Omental fat pad (tissue), 3 donors: ENCODE measurements at regions not wholly inside any gene's neighbourhood (a gene's known extent, or its start where the extent isn't known, plus 50 kb on each side); places are given as distances from the start of the nearest gene placed in this dataset.
"Not testable (repeated sequence)": the region's sequence is repeated elsewhere in the genome, so short reads cannot be mapped to it uniquely, and the experiment has no call there.

ENCODE experiments used
- ATAC-seq: fragments of 150-250 bp; one replicate; pipeline ENCODE4 v1.9.1; 2016; ENCODE audit warnings: mild to moderate bottlenecking, moderate library complexity; ENCODE audit not compliant: low FRiP score
- DNase-seq: peaks from one replicate; pipeline ENCODE4 v3.0.0-alpha.2; 2019; ENCODE audit warnings: low spot score
- CTCF ChIP-seq, 3 donors: fragments of 450-650 bp; IDR thresholded peaks; one replicate each; pipeline ENCODE4 v1.5.1; 2016 to 2017; ENCODE audit warnings: antibody characterized with exemption in 3 of 3, mild to moderate bottlenecking in 3 of 3, moderate library complexity in 2 of 3

- ATAC-seq: no peak
- no peak for TF ChIP-seq CTCF (IDR thresholded peaks at IDR 0.05)
- DNase-seq: no peak
These were observed 1181.6 kb upstream of the SORCS1 start for GRCh38 chr10:108346066-108346465.

GRCh38 chr10:108338146-108338545, 1173.6 kb upstream of the SORCS1 start:
- no peak for TF ChIP-seq CTCF (IDR thresholded peaks at IDR 0.05)
- no peak for ATAC-seq

GRCh38 chr10:108336836-108337235, 1172.3 kb upstream of the SORCS1 start:
- TF ChIP-seq CTCF (IDR thresholded peaks at IDR 0.05): no peak
- DNase-seq (no peak), ATAC-seq (no peak)

More at GRCh38 chr10:108338146-108338545, 1173.6 kb upstream of the SORCS1 start:
- DNase-seq: no peak

GRCh38 chr10:108327706-108328105, 1163.2 kb upstream of the SORCS1 start:
- ATAC-seq: no peak
- no peak for TF ChIP-seq CTCF (IDR thresholded peaks at IDR 0.05)
- DNase-seq: no peak

GRCh38 chr10:108323274-108323798, 1158.8 kb upstream of the SORCS1 start:
- no peak for TF ChIP-seq CTCF (IDR thresholded peaks at IDR 0.05)
- ATAC-seq (no peak), DNase-seq (no peak)

GRCh38 chr10:108319434-108320222, 1155.1 kb upstream of the SORCS1 start:
- no peak for TF ChIP-seq CTCF (IDR thresholded peaks at IDR 0.05)
- ATAC-seq (no peak), DNase-seq (no peak)

GRCh38 chr10:108315636-108316035, 1151.1 kb upstream of the SORCS1 start:
- not testable (repeated sequence) for ATAC-seq, DNase-seq
